Natural killer cell treated with Interleukin-12 subunit alpha and Interleukin-12 subunit beta and Interleukin-15 and Interleukin-18, amount 100 ng/mL, for 72 hours (primary cell): ENCODE measurements at regions not wholly inside any gene's neighbourhood (a gene's known extent, or its start where the extent isn't known, plus 50 kb on each side); places are given as distances from the start of the nearest gene placed in this dataset.

Experiments used
- ATAC-seq, 2 donors: fragments of 150-1000 bp; cut with Tn5 transposase in 1 of 2; sonication (Bioruptor Pico), chemical (Tn5 transposase) in 1 of 2; 2 replicates each; pipeline ENCODE4 v1.10.0; 2021
- DNase-seq: peaks from one replicate; pipeline ENCODE4 v3.0.0; 2022; ENCODE audit warnings: low spot score
- H3K27ac Mint-ChIP-seq, 2 donors: 1 replicate in 1 of 2; 2 replicates in 1 of 2; pipeline ENCODE4 v1.8.0; 2022; ENCODE audit warnings: mixed read lengths in 2 of 2, mild to moderate bottlenecking in 1 of 2, moderate library complexity in 1 of 2
- H3K27me3 Mint-ChIP-seq, 2 donors: 1 replicate in 1 of 2; 2 replicates in 1 of 2; pipeline ENCODE4 v1.8.0; 2022; ENCODE audit warnings: mixed read lengths in 2 of 2
- H3K36me3 Mint-ChIP-seq: one replicate; pipeline ENCODE4 v1.8.0; 2022; ENCODE audit warnings: mixed read lengths
- H3K4me1 Mint-ChIP-seq, 2 donors: 1 replicate in 1 of 2; 2 replicates in 1 of 2; pipeline ENCODE4 v1.8.0; 2022; ENCODE audit warnings: low read depth in 2 of 2, mixed read lengths in 2 of 2, mild to moderate bottlenecking in 1 of 2
- H3K4me3 Mint-ChIP-seq: one replicate; pipeline ENCODE4 v1.8.0; 2022; ENCODE audit warnings: mixed read lengths
- H3K9me3 Mint-ChIP-seq: 2 replicates; pipeline ENCODE4 v1.8.0; 2022; ENCODE audit warnings: mixed read lengths

- H3K27me3 Mint-ChIP-seq: no peaks in the 10 kb centered on the region
- H3K9me3 Mint-ChIP-seq: peaks cover 17% of the 10 kb centered on the region
- no peak for DNase-seq
- no peaks in the 10 kb centered on the region for H3K4me1 Mint-ChIP-seq
- ATAC-seq: no peak
- no peaks in the 10 kb centered on the region for H3K36me3 Mint-ChIP-seq
- no peak overlapping the region for H3K4me3 Mint-ChIP-seq
- H3K27ac Mint-ChIP-seq: no peak overlapping the region
These were observed 570.6 kb downstream of the PCDH17 start for GRCh38 chr13:58202099-58202498.

- Mint-ChIP-seq H3K4me1 (no peaks in the 10 kb centered on the region), H3K27ac (no peak overlapping the region), H3K36me3 (peaks cover 10% of the 10 kb centered on the region), H3K27me3 (no peaks in the 10 kb centered on the region), H3K9me3 (peaks cover 21% of the 10 kb centered on the region), H3K4me3 (no peak overlapping the region)
- ATAC-seq (no peak), DNase-seq (no peak)
These were observed 576.0 kb downstream of the PCDH17 start for GRCh38 chr13:58207501-58207900.

- H3K9me3 Mint-ChIP-seq: peaks cover 10% of the 10 kb centered on the region
- DNase-seq (no peak), ATAC-seq (no peak)
- no peaks in the 10 kb centered on the region for H3K27me3 Mint-ChIP-seq
- H3K36me3 Mint-ChIP-seq: peaks cover 7% of the 10 kb centered on the region
- no peak overlapping the region for H3K27ac Mint-ChIP-seq
- no peaks in the 10 kb centered on the region for H3K4me1 Mint-ChIP-seq
- no peak overlapping the region for H3K4me3 Mint-ChIP-seq
These were observed 603.9 kb downstream of the PCDH17 start for GRCh38 chr13:58235454-58235853.

- DNase-seq: no peak
- Mint-ChIP-seq H3K27me3 (no peaks in the 10 kb centered on the region), H3K4me3 (no peak overlapping the region), H3K27ac (no peak overlapping the region), H3K4me1 (no peaks in the 10 kb centered on the region), H3K9me3 (peaks cover 13% of the 10 kb centered on the region), H3K36me3 (peaks cover 15% of the 10 kb centered on the region)
- peak in 1 of 2 donors; percentile 24 for ATAC-seq
These were observed 607.6 kb downstream of the PCDH17 start for GRCh38 chr13:58238972-58239773.

GRCh38 chr13:58239774-58240268 lies 608.3 kb downstream of the PCDH17 start:
- ATAC-seq (no peak), DNase-seq (no peak)
- H3K4me3 Mint-ChIP-seq: no peak overlapping the region
- no peaks in the 10 kb centered on the region for H3K4me1 Mint-ChIP-seq
- peaks cover 22% of the 10 kb centered on the region for H3K36me3 Mint-ChIP-seq
- H3K9me3 Mint-ChIP-seq: peaks cover 18% of the 10 kb centered on the region
- no peak overlapping the region for H3K27ac Mint-ChIP-seq
- no peaks in the 10 kb centered on the region for H3K27me3 Mint-ChIP-seq

- no peak for ATAC-seq
- Mint-ChIP-seq H3K4me1 (no peaks in the 10 kb centered on the region), H3K4me3 (no peak overlapping the region)
These were observed 615.5 kb downstream of the PCDH17 start for GRCh38 chr13:58247080-58247479.

GRCh38 chr13:58254943-58255342 lies 623.4 kb downstream of the PCDH17 start:
- no peak overlapping the region for H3K27ac Mint-ChIP-seq
- peaks cover 10% of the 10 kb centered on the region for H3K9me3 Mint-ChIP-seq
- DNase-seq: no peak
- no peak overlapping the region for H3K4me3 Mint-ChIP-seq
- ATAC-seq: no peak
- H3K27me3 Mint-ChIP-seq: no peaks in the 10 kb centered on the region
- peaks cover 15% of the 10 kb centered on the region for H3K36me3 Mint-ChIP-seq
- no peaks in the 10 kb centered on the region for H3K4me1 Mint-ChIP-seq

More at GRCh38 chr13:58247080-58247479, 615.5 kb downstream of the PCDH17 start:
- H3K27ac Mint-ChIP-seq: no peak overlapping the region
- no peak for DNase-seq
- no peaks in the 10 kb centered on the region for H3K27me3 Mint-ChIP-seq
- peaks cover 18% of the 10 kb centered on the region for H3K9me3 Mint-ChIP-seq
- peaks cover 23% of the 10 kb centered on the region for H3K36me3 Mint-ChIP-seq

- no peaks in the 10 kb centered on the region for H3K4me1 Mint-ChIP-seq
- ATAC-seq (no peak), DNase-seq (no peak)
- no peak overlapping the region for H3K27ac Mint-ChIP-seq
- H3K4me3 Mint-ChIP-seq: no peak overlapping the region
- H3K27me3 Mint-ChIP-seq: no peaks in the 10 kb centered on the region
- no peaks in the 10 kb centered on the region for H3K36me3 Mint-ChIP-seq
- peaks cover 18% of the 10 kb centered on the region for H3K9me3 Mint-ChIP-seq
These were observed 634.7 kb downstream of the PCDH17 start for GRCh38 chr13:58266271-58266670.

- ATAC-seq (no peak), DNase-seq (no peak)
- no peaks in the 10 kb centered on the region for H3K36me3 Mint-ChIP-seq
- H3K27ac Mint-ChIP-seq: no peak overlapping the region
- H3K27me3 Mint-ChIP-seq: no peaks in the 10 kb centered on the region
- no peaks in the 10 kb centered on the region for H3K4me1 Mint-ChIP-seq
- no peaks in the 10 kb centered on the region for H3K9me3 Mint-ChIP-seq
- H3K4me3 Mint-ChIP-seq: no peak overlapping the region
These were observed 667.1 kb downstream of the PCDH17 start for GRCh38 chr13:58298556-58299135.

GRCh38 chr13:58300224-58300623 lies 668.7 kb downstream of the PCDH17 start:
- Mint-ChIP-seq H3K27me3 (no peaks in the 10 kb centered on the region), H3K9me3 (no peaks in the 10 kb centered on the region), H3K4me1 (no peaks in the 10 kb centered on the region), H3K27ac (no peak overlapping the region), H3K36me3 (no peaks in the 10 kb centered on the region), H3K4me3 (no peak overlapping the region)
- no peak for DNase-seq
- ATAC-seq: no peak

- ATAC-seq (no peak), DNase-seq (no peak)
- Mint-ChIP-seq H3K27me3 (no peaks in the 10 kb centered on the region), H3K4me3 (no peak overlapping the region), H3K4me1 (no peaks in the 10 kb centered on the region), H3K27ac (no peak overlapping the region), H3K36me3 (no peaks in the 10 kb centered on the region), H3K9me3 (no peaks in the 10 kb centered on the region)
These were observed 669.6 kb downstream of the PCDH17 start for GRCh38 chr13:58300974-58301681.

GRCh38 chr13:58302349-58302748 lies 670.8 kb downstream of the PCDH17 start:
- Mint-ChIP-seq H3K4me3 (no peak overlapping the region), H3K9me3 (peaks cover 3% of the 10 kb centered on the region), H3K36me3 (peaks cover 5% of the 10 kb centered on the region), H3K27me3 (no peaks in the 10 kb centered on the region), H3K4me1 (no peaks in the 10 kb centered on the region), H3K27ac (no peak overlapping the region)
- ATAC-seq (no peak), DNase-seq (no peak)

GRCh38 chr13:58306062-58306461 lies 674.5 kb downstream of the PCDH17 start:
- no peak for ATAC-seq
- Mint-ChIP-seq H3K27ac (no peak overlapping the region), H3K27me3 (no peaks in the 10 kb centered on the region), H3K4me3 (no peak overlapping the region), H3K36me3 (peaks cover 5% of the 10 kb centered on the region), H3K4me1 (no peaks in the 10 kb centered on the region), H3K9me3 (peaks cover 6% of the 10 kb centered on the region)
- no peak for DNase-seq

GRCh38 chr13:58313219-58313618 lies 681.7 kb downstream of the PCDH17 start:
- no peaks in the 10 kb centered on the region for H3K4me1 Mint-ChIP-seq
- peaks cover 8% of the 10 kb centered on the region for H3K9me3 Mint-ChIP-seq
- no peak for DNase-seq
- no peak for ATAC-seq
- H3K27me3 Mint-ChIP-seq: no peaks in the 10 kb centered on the region
- H3K36me3 Mint-ChIP-seq: no peaks in the 10 kb centered on the region
- H3K4me3 Mint-ChIP-seq: no peak overlapping the region
- no peak overlapping the region for H3K27ac Mint-ChIP-seq
